Calu3 (cell line): ENCODE measurements at regions not wholly inside any gene's neighbourhood (a gene's known extent, or its start where the extent isn't known, plus 50 kb on each side); places are given as distances from the start of the nearest gene placed in this dataset.

Experiments
- BruUV-seq: library from RNA; stranded (reverse); fragments of 400-500 nt; replicated peaks from 2 replicates; lab custom pipeline; 2021; lab: Mats Ljungman, UMichigan
- CTCF ChIA-PET: fragments of 300-600 bp; sonication (Branson Sonifier 250); formaldehyde crosslinking; loops from one replicate; lab custom pipeline; 2022; ENCODE audit warnings: antibody characterized with exemption; lab: Charles Lee
- DNase-seq: peaks from one replicate; pipeline ENCODE4 v3.0.0; 2022
- H3K27ac Mint-ChIP-seq: one replicate; pipeline ENCODE4 v1.8.0; 2022; ENCODE audit warnings: mixed read lengths; ENCODE audit not compliant: unreplicated experiment
- H3K27me3 Mint-ChIP-seq: one replicate; pipeline ENCODE4 v1.8.0; 2022; ENCODE audit warnings: mixed read lengths; ENCODE audit not compliant: unreplicated experiment
- H3K36me3 Mint-ChIP-seq: one replicate; pipeline ENCODE4 v1.8.0; 2022; ENCODE audit warnings: mild to moderate bottlenecking, moderate library complexity, mixed read lengths; ENCODE audit not compliant: insufficient read depth, unreplicated experiment
- H3K4me1 Mint-ChIP-seq: one replicate; pipeline ENCODE4 v1.8.0; 2022; ENCODE audit warnings: mild to moderate bottlenecking, low read depth, mixed read lengths; ENCODE audit not compliant: unreplicated experiment
- H3K4me3 Mint-ChIP-seq: one replicate; pipeline ENCODE4 v1.8.0; 2022; ENCODE audit warnings: mild to moderate bottlenecking, low read depth, moderate library complexity, mixed read lengths; ENCODE audit not compliant: unreplicated experiment
- H3K9me3 Mint-ChIP-seq: one replicate; pipeline ENCODE4 v1.8.0; 2022; ENCODE audit warnings: low read depth, mixed read lengths; ENCODE audit not compliant: unreplicated experiment
- CTCF ChIP-seq: fragments of 200-600 bp; IDR thresholded peaks from one replicate; pipeline ENCODE4 v1.8.0; 2022; ENCODE audit warnings: antibody characterized with exemption; ENCODE audit not compliant: unreplicated experiment
- intact Hi-C: fragments of 100-400 bp; cut with micrococcal nuclease; formaldehyde crosslinking; loops from one replicate; pipeline ENCODE4 v1.10.0; 2022; ENCODE audit not compliant: unreplicated experiment

- no peak for DNase-seq
- no TSS peak for BruUV-seq
- Mint-ChIP-seq H3K27me3 (peaks cover 24% of the 10 kb centered on the region), H3K36me3 (no peaks in the 10 kb centered on the region), H3K4me1 (no peaks in the 10 kb centered on the region), H3K27ac (no peak overlapping the region), H3K4me3 (no peak overlapping the region), H3K9me3 (no peaks in the 10 kb centered on the region)
- CTCF ChIA-PET: interaction anchor here (0.6 to 1.5 kb wide), 3 partner anchors 74 to 309 kb away, joined by 3 to 4 read pairs (median 3); no protein-coding TSS in a partner anchor
- no peak for TF ChIP-seq CTCF
- intact Hi-C loops: loop anchor here (5.0 kb wide), 1 partner anchor 202 kb away; no protein-coding TSS in a partner anchor
Measured at GRCh38 chr10:69718951-69719350, 82.8 kb upstream of the COL13A1 start.

- Mint-ChIP-seq H3K4me1 (no peaks in the 10 kb centered on the region), H3K36me3 (no peaks in the 10 kb centered on the region), H3K27me3 (peaks cover 46% of the 10 kb centered on the region), H3K27ac (no peak overlapping the region), H3K9me3 (no peaks in the 10 kb centered on the region), H3K4me3 (no peak overlapping the region)
- no peak for DNase-seq
- TF ChIP-seq CTCF: no peak
- BruUV-seq: no TSS peak
- CTCF ChIA-PET: interaction anchor here (0.6 kb wide), 1 partner anchor 298 kb away, joined by 3 read pairs; no protein-coding TSS in a partner anchor
- intact Hi-C loops: no loop called here
Measured at GRCh38 chr10:69721690-69722310, 79.9 kb upstream of the COL13A1 start.

- intact Hi-C loops: no loop called here
- H3K9me3 Mint-ChIP-seq: no peaks in the 10 kb centered on the region
- no peak overlapping the region for H3K4me3 Mint-ChIP-seq
- BruUV-seq: no TSS peak
- no peaks in the 10 kb centered on the region for H3K36me3 Mint-ChIP-seq
- DNase-seq: no peak
- H3K27me3 Mint-ChIP-seq: peaks cover 48% of the 10 kb centered on the region
- no peaks in the 10 kb centered on the region for H3K4me1 Mint-ChIP-seq
- TF ChIP-seq CTCF: no peak
- no peak overlapping the region for H3K27ac Mint-ChIP-seq
- CTCF ChIA-PET: interaction anchor here (0.7 kb wide), 1 partner anchor 40 kb away, joined by 7 read pairs; no protein-coding TSS in a partner anchor
Measured at GRCh38 chr10:69723653-69724052, 78.1 kb upstream of the COL13A1 start.

GRCh38 chr10:69726850-69727249 lies 74.9 kb upstream of the COL13A1 start:
- Mint-ChIP-seq H3K27me3 (peaks cover 53% of the 10 kb centered on the region), H3K4me3 (no peak overlapping the region), H3K4me1 (no peaks in the 10 kb centered on the region), H3K36me3 (no peaks in the 10 kb centered on the region), H3K9me3 (no peaks in the 10 kb centered on the region), H3K27ac (no peak overlapping the region)
- intact Hi-C loops: no loop called here
- DNase-seq: no peak
- no TSS peak for BruUV-seq
- no peak for TF ChIP-seq CTCF
- CTCF ChIA-PET: interaction anchor here (0.9 kb wide), 1 partner anchor 42 kb away, joined by 3 read pairs; no protein-coding TSS in a partner anchor
